Chondrocyte (in vitro differentiated cells): ENCODE measurements at regions not wholly inside any gene's neighbourhood (a gene's known extent, or its start where the extent isn't known, plus 50 kb on each side); places are given as distances from the start of the nearest gene placed in this dataset.

Experiments used
- DNase-seq: peaks from one replicate; pipeline ENCODE4 v3.0.0; 2021; ENCODE audit warnings: mixed read lengths, low spot score
- H3K27ac Mint-ChIP-seq: one replicate; pipeline ENCODE4 v1.8.0; 2021; ENCODE audit warnings: mild to moderate bottlenecking, moderate library complexity, mixed read lengths; ENCODE audit not compliant: unreplicated experiment
- H3K27me3 Mint-ChIP-seq: 2 replicates; pipeline ENCODE4 v1.8.0; 2021; ENCODE audit warnings: low read depth, mixed read lengths
- H3K36me3 Mint-ChIP-seq: 2 replicates; pipeline ENCODE4 v1.8.0; 2021; ENCODE audit warnings: low read depth, mixed read lengths
- H3K4me1 Mint-ChIP-seq: 2 replicates; pipeline ENCODE4 v1.8.0; 2021; ENCODE audit warnings: low read depth, mild to moderate bottlenecking, mixed read lengths
- H3K4me3 Mint-ChIP-seq: one replicate; pipeline ENCODE4 v1.8.0; 2021; ENCODE audit warnings: mild to moderate bottlenecking, moderate library complexity, mixed read lengths; ENCODE audit not compliant: unreplicated experiment
- H3K9me3 Mint-ChIP-seq: 2 replicates; pipeline ENCODE4 v1.8.0; 2021; ENCODE audit warnings: low read depth, mixed read lengths
- TF ChIP-seq, protein P1 (sequence below): fragments of 200-600 bp; sonication (generic); IDR thresholded peaks from 2 replicates; pipeline ENCODE4 v1.5.0; 2021; ENCODE audit warnings: antibody characterized with exemption, mild to moderate bottlenecking, moderate library complexity

DNA sequence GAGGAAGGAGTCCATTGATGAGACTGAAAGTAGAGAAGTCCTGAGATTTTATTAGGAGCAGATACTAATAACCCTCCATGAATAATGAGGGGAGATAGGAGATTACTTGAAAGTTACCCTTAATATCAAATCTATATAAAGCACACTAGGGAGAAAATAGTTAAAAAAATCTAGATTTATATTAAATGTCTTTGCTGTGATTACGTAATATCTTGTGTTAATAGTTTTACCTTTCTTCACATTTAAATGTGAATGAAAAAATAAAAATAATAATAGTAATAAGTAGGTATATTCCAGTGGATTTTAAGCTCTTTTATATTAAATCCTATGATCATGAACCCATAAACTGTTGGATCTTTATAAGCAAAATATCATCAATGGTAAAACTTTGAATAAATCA is 267.3 kb upstream of the SYT10 start:
- no peak overlapping the region for H3K27ac Mint-ChIP-seq
- no peaks in the 10 kb centered on the region for H3K9me3 Mint-ChIP-seq
- H3K36me3 Mint-ChIP-seq, result no peaks in the 10 kb centered on the region
- TF ChIP-seq, protein P1, sequence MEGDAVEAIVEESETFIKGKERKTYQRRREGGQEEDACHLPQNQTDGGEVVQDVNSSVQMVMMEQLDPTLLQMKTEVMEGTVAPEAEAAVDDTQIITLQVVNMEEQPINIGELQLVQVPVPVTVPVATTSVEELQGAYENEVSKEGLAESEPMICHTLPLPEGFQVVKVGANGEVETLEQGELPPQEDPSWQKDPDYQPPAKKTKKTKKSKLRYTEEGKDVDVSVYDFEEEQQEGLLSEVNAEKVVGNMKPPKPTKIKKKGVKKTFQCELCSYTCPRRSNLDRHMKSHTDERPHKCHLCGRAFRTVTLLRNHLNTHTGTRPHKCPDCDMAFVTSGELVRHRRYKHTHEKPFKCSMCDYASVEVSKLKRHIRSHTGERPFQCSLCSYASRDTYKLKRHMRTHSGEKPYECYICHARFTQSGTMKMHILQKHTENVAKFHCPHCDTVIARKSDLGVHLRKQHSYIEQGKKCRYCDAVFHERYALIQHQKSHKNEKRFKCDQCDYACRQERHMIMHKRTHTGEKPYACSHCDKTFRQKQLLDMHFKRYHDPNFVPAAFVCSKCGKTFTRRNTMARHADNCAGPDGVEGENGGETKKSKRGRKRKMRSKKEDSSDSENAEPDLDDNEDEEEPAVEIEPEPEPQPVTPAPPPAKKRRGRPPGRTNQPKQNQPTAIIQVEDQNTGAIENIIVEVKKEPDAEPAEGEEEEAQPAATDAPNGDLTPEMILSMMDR, result no peak
- no peaks in the 10 kb centered on the region for H3K27me3 Mint-ChIP-seq
- no peaks in the 10 kb centered on the region for H3K4me1 Mint-ChIP-seq
- H3K4me3 Mint-ChIP-seq, result no peak overlapping the region
- no peak for DNase-seq

DNA sequence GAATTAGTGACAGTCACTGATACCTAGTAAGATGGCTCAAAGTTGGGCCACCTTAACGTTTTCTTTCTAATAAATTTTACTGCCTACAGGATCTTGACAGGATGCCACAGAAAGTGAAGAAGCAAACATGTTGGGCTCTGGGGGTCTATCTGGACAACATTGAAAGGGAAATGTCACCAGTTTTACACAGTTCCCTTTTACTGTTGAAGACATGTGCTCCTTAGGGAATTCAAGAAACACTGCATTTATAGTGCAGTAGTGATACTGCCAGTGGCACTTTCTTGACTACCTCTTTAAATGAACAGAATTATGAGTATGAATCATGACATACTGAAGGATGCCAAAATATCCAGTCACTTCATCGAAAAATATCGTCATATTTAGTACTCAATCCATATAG is 269.3 kb upstream of the SYT10 start:
- Mint-ChIP-seq H3K9me3 (no peaks in the 10 kb centered on the region), H3K27ac (no peak overlapping the region), H3K4me3 (no peak overlapping the region), H3K4me1 (no peaks in the 10 kb centered on the region), H3K36me3 (no peaks in the 10 kb centered on the region), H3K27me3 (no peaks in the 10 kb centered on the region)
- DNase-seq, result no peak
- TF ChIP-seq, protein P1, result no peak

DNA sequence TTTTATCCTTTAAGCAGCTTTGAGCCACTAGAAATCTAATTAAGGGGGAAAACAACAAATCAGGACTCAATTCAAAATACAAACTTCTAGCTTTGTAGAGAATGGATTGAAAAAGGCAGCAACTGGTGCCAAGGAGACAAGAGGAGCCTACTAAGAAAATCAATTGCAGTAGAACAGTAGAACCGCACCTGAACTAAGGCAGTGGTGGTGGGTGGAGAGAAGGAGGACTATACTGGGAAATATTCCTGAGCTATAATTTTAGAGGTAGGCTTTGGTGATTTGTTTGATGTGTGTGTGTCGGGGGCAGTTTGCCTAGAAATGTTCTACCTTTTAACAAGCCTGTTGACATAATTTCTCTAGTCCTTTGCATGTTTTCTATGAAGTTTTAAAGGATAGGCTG is 270.9 kb upstream of the SYT10 start:
- Mint-ChIP-seq H3K4me3 (no peak overlapping the region), H3K27ac (no peak overlapping the region), H3K36me3 (no peaks in the 10 kb centered on the region), H3K9me3 (no peaks in the 10 kb centered on the region), H3K27me3 (no peaks in the 10 kb centered on the region), H3K4me1 (no peaks in the 10 kb centered on the region)
- no peak for DNase-seq
- TF ChIP-seq, protein P1, result no peak

DNA sequence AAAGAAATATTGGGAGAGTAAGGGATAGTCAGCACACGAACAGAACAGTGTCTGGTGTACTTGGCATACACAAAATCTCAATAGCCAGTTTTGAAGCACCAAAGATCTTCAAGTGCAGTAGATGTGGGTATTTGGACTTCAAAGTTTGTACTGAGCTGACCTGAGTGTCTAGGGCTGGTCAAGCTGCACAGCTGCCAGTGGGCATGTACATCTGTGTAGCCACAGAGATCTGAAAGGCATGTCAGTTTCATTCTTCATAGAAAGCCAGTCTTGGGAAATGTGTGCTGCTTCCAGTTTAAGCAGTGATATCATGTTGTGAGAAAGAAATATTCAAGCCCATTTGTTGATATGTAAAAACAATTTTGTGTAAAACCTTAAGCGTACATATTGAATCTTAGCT is 279.0 kb upstream of the SYT10 start:
- no peaks in the 10 kb centered on the region for H3K27me3 Mint-ChIP-seq
- H3K4me3 Mint-ChIP-seq, result no peak overlapping the region
- no peak overlapping the region for H3K27ac Mint-ChIP-seq
- TF ChIP-seq, protein P1, result no peak
- H3K4me1 Mint-ChIP-seq, result no peaks in the 10 kb centered on the region
- DNase-seq, result no peak
- peaks cover 5% of the 10 kb centered on the region for H3K9me3 Mint-ChIP-seq
- H3K36me3 Mint-ChIP-seq, result no peaks in the 10 kb centered on the region

DNA sequence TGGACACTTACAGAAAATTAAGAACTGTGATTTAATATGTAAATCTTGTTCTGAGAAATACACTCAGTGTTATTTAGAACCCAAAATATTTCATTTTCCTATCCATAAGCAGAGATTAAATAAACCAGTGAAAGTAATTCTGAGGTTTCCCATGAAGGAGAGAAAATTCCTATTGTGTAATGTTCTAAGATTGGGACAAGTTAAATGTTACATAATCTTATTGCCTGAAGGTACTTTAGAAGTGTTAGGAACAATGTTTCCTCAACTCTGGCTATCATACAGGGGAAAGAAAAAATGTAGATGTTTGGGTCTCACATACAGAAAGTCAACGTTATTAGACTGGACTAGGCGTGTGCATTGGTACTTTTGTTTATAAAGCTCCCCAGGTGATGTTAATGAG is 281.9 kb upstream of the SYT10 start:
- no peak overlapping the region for H3K27ac Mint-ChIP-seq
- no peak overlapping the region for H3K4me3 Mint-ChIP-seq
- H3K27me3 Mint-ChIP-seq, result no peaks in the 10 kb centered on the region
- no peak for DNase-seq
- TF ChIP-seq, protein P1, result no peak
- no peaks in the 10 kb centered on the region for H3K36me3 Mint-ChIP-seq
- no peaks in the 10 kb centered on the region for H3K4me1 Mint-ChIP-seq
- H3K9me3 Mint-ChIP-seq, result peaks cover 5% of the 10 kb centered on the region
